ENCODE measurements at regions not wholly inside any gene's neighbourhood (a gene's known extent, or its start where the extent isn't known, plus 50 kb on each side); places are given as distances from the start of the nearest gene placed in this dataset.

GRCh38 chr2:15700131-15700530, 108.5 kb downstream of the DDX1 start:
- TF ChIP-seq, protein P1, sequence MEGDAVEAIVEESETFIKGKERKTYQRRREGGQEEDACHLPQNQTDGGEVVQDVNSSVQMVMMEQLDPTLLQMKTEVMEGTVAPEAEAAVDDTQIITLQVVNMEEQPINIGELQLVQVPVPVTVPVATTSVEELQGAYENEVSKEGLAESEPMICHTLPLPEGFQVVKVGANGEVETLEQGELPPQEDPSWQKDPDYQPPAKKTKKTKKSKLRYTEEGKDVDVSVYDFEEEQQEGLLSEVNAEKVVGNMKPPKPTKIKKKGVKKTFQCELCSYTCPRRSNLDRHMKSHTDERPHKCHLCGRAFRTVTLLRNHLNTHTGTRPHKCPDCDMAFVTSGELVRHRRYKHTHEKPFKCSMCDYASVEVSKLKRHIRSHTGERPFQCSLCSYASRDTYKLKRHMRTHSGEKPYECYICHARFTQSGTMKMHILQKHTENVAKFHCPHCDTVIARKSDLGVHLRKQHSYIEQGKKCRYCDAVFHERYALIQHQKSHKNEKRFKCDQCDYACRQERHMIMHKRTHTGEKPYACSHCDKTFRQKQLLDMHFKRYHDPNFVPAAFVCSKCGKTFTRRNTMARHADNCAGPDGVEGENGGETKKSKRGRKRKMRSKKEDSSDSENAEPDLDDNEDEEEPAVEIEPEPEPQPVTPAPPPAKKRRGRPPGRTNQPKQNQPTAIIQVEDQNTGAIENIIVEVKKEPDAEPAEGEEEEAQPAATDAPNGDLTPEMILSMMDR (IDR thresholded peaks at IDR 0.05; ENCODE audit: low read depth, low read length): no peak
- TF ChIP-seq EZH2phosphoT487 (IDR thresholded peaks at IDR 0.05; ENCODE audit: low read depth): no peak

Data from OCI-LY3 (cell line).